Ammon's horn (tissue), 1 donor: ENCODE measurements at regions not wholly inside any gene's neighbourhood (a gene's known extent, or its start where the extent isn't known, plus 50 kb on each side); places are given as distances from the start of the nearest gene placed in this dataset.

ENCODE experiments used
- DNase-seq: peaks from one replicate; pipeline ENCODE4 v3.0.0-alpha.2; 2016; ENCODE audit warnings: low spot score

DNA sequence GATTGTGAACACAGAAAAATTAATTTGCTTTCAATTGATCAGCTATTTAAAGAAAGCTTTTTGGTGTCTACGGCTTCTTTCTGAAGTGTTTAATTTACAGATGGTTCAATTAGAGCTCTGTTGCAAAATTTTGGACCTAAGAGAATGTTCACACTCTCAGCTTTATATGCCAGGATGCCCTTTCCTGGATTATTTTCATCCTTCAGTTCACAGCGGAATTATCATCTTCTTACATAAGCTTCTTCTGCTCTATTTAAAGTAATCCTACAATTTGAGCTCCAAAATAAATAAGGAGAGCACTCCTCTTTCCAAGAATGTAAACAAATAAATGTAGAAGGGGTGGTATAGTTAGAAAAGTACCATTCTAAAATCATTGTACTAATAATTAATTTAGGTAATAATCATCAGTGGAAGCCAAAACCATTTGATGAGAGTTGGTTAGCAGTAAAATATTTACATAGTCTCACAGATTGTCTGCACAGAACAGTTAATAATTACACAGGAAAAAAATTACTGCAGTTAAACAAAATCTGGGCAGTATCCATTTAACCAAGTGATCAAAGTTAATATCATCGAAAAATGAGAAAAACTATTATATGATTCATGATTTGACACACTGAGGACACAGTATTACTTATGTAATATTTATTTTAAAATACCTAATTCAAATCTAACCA lies 298.0 kb upstream of the TMEM229A start:
- no peak for DNase-seq

DNA sequence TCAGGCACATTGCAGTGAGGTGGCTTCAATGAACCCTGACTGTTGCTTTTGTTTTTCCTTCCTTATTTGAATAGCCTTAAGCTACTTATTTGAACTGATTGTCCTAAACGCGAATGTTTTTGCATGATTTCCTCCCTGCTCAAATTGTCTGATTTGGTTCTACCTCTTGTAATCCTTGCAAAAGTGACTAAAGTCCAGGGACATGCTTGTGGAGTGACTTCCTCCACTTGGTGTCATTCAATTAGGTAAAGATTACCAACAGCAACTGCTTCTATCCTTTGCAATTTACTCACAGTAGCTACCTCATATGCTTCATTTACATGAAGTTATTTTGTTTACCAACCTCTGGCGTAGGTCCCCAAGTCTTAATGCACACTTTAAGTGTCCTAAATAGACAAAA lies 295.9 kb upstream of the TMEM229A start:
- no peak for DNase-seq

GRCh38 chr7:124324262-124324661 lies 291.4 kb upstream of the TMEM229A start:
- no peak for DNase-seq

GRCh38 chr7:124323597-124323996 lies 290.7 kb upstream of the TMEM229A start:
- DNase-seq: no peak

DNA sequence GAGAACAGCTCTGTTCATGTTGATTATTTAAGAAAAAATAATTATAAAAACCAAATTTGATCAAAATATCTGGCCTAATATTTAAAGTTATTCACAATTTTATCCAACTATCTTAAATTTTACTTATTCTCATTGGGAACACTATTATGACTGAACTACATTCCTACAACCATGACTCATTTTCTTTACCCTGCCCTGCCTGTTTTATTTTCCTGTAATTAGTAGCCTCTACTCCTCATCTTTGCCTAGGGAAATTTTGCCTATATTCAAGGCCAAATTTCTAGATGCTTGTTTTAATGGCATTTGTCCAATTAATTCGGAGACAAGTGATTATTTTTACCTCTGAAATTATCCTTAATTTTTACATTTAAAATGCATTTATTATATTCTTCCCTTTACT lies 289.7 kb upstream of the TMEM229A start:
- no peak for DNase-seq

GRCh38 chr7:124318721-124319450 lies 286.0 kb upstream of the TMEM229A start:
- DNase-seq: no peak

DNA sequence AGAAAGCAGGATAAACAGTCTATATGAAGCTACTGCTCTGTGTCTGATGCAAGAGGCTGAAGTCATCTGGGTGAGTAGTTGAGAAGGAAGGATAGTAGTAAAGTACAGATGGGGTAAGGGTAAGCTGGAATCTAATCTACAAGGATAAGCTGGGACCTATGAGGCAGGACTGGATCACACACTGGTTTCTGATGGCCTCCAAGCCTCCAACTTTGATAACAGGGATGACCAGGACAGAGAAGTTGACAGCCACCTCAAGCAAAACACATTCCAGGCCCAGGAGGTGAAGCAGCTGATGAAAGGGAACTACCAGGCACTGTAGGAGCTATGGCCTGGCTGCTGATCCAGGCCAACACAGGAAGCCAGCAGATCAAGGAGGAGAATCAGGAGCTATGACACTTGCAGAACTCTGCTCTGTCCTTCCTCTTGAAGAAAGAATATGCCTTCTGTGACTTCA lies 278.1 kb upstream of the TMEM229A start:
- DNase-seq: no peak

GRCh38 chr7:124308384-124308783 lies 275.5 kb upstream of the TMEM229A start:
- no peak for DNase-seq

DNA sequence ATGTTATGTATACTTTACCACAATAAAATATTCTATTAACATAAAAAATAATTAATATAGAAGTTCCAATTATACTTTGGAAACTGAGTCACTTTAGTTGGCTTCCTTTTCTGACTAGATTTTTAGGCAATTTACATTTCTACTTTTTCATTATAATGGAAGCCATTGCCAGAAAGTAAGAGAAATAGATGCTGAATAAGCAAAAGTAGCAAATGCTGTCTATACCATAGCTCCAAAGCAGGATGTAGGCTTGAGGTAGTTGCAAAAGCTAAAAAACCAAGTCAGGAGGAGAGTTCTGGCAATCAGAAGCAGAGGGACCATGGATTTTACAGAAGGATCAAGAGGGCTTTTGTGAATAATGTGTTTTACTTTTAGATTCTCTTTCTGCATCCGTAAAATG lies 262.4 kb upstream of the TMEM229A start:
- no peak for DNase-seq

- DNase-seq: no peak
Measured at GRCh38 chr7:124284937-124285336, 252.1 kb upstream of the TMEM229A start.

GRCh38 chr7:124276005-124276622 lies 243.2 kb upstream of the TMEM229A start:
- DNase-seq: no peak

- no peak for DNase-seq
Measured at GRCh38 chr7:124275411-124275810, 242.5 kb upstream of the TMEM229A start.

GRCh38 chr7:124269774-124270173 lies 236.9 kb upstream of the TMEM229A start:
- DNase-seq: no peak

DNA sequence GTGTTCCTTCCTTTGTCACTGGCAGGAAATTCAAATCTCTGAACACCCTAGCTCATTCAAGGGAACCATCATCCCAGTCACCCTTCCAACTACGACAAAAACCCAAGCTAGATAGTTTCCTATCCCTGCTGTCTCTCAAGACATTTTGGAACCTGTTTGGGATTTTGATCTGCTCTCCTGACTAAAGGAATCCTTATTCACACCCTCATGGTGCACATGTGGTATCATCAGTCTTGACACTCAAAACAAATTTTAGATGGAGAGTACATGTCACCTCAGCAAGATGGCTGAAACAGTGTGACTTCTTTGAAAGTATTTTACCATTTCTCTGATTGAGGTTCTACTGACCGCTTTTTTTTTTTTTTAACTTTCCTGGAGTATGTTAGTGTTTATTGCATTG lies 234.3 kb upstream of the TMEM229A start:
- DNase-seq: no peak

- DNase-seq: no peak
Measured at GRCh38 chr7:124263232-124263827, 230.5 kb upstream of the TMEM229A start.

GRCh38 chr7:124261710-124262109 lies 228.8 kb upstream of the TMEM229A start:
- no peak for DNase-seq

DNA sequence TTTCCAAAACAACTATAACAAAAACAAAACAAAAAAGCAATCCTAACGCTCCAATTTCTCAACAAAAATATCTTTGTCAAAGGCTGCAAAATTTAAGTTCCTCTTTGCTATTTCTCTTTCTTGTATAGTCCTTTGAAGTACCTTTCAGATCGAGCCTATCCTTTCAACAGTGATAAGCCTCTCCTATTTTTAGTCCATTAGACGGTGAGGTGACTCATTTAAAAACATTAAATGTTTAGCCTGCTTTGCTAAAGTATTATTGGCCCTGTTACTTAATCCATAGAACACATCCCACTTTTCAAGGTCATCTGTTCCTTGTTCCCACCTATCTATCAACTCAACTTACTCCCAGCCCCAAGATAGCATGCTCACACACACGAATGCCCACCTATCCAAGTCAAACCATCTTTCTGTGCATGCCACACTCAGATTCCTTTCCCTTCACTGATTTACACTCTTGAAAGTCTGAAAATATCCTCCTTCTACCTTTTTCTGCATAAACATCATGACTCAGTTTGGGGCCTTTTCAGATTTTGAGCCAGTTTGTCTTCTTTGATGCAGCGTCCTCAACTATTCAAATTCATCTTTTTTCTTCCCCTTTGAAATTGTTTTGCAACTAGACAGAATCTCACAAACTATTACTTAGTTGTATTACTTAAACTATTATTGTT lies 224.9 kb upstream of the TMEM229A start:
- no peak for DNase-seq

- no peak for DNase-seq
Measured at GRCh38 chr7:124255041-124255655, 222.3 kb upstream of the TMEM229A start.

DNA sequence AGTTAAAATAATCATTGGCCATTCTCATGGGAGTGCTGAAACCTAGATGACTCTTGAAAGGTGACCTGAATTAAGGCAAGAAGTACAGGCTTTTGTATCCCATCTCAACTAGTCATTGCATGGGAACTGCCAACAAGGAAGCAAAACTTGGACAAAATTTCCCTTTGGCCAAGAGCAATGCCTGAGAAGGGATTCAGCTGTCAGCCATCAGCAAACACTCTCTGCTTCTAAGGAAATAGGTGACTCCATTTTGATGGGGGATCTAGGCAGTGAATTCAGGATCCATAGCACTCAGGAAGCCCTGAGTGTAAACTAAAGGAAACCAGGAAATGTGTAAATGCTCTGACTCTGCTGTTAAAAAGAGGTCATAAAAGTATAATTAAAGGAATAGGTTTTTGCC lies 221.5 kb upstream of the TMEM229A start:
- no peak for DNase-seq

- no peak for DNase-seq
Measured at GRCh38 chr7:124251636-124252035, 218.8 kb upstream of the TMEM229A start.

DNA sequence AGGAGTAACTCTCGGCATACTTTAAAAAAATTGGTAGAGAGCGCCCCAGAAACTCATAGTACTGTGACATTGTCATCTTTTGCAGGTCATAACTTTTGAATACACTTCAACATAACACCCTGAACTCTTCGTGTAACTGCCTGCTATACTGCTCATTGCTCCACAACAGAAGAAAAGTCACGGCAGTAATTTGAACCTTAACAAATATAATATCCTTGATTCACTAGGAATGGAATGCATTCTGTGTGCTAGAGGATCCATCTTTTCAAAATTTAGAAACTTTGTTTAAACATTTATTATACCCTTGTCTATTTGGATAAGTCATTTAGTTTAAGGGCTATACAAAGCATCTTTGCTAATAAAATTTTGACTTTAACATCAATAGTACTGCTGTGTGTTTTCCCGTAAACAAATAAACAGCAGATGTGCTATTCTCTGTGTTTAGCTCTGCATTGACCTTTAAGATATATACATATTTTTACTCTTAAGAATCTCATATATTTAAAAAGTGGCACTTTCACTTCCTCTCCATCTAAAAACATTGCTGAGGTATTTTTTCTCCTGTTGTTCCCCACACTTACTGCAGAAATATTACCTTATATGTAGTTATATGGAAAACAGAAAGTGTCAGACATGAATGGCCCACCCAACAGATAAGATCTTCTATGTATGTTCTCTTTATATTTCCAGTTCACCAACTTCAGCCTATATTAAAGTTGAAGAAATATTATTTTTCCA lies 217.6 kb upstream of the TMEM229A start:
- no peak for DNase-seq
